ENCODE measurements at regions not wholly inside any gene's neighbourhood (a gene's known extent, or its start where the extent isn't known, plus 50 kb on each side); places are given as distances from the start of the nearest gene placed in this dataset.
"Not testable (repeated sequence)": the region's sequence is repeated elsewhere in the genome, so short reads cannot be mapped to it uniquely, and the experiment has no call there.

GRCh38 chr2:212912445-212913103 is 238.8 kb downstream of the IKZF2 start:
- DNase-seq: no peak

- no peak for DNase-seq
Observed at GRCh38 chr2:212911011-212911410, 240.4 kb downstream of the IKZF2 start.

GRCh38 chr2:212908682-212909435 is 242.6 kb downstream of the IKZF2 start:
- DNase-seq: no peak

- DNase-seq: no peak
Observed at GRCh38 chr2:212908031-212908430, 243.4 kb downstream of the IKZF2 start.

- DNase-seq: no peak
Observed at GRCh38 chr2:212906620-212907019, 244.8 kb downstream of the IKZF2 start.

GRCh38 chr2:212905640-212906201 is 245.7 kb downstream of the IKZF2 start:
- DNase-seq: no peak

- DNase-seq: no peak
Observed at GRCh38 chr2:212904646-212905045, 246.8 kb downstream of the IKZF2 start.

GRCh38 chr2:212903413-212903812 is 248.0 kb downstream of the IKZF2 start:
- no peak for DNase-seq

- no peak for DNase-seq
Observed at GRCh38 chr2:212902421-212902820, 249.0 kb downstream of the IKZF2 start.

GRCh38 chr2:212901604-212902275 is 249.7 kb downstream of the IKZF2 start:
- no peak for DNase-seq

- no peak for DNase-seq
Observed at GRCh38 chr2:212900715-212901114, 250.7 kb downstream of the IKZF2 start.

- DNase-seq: no peak
Observed at GRCh38 chr2:212898011-212898410, 253.4 kb downstream of the IKZF2 start.

GRCh38 chr2:212897296-212897695 is 254.1 kb downstream of the IKZF2 start:
- no peak for DNase-seq

GRCh38 chr2:212894026-212894425 is 257.4 kb downstream of the IKZF2 start:
- no peak for DNase-seq

- no peak for DNase-seq
Observed at GRCh38 chr2:212893216-212893615, 258.2 kb downstream of the IKZF2 start.

- no peak for DNase-seq
Observed at GRCh38 chr2:212892193-212892592, 259.2 kb downstream of the IKZF2 start.

- DNase-seq: no peak
Observed at GRCh38 chr2:212891580-212891979, 259.8 kb downstream of the IKZF2 start.

- DNase-seq: no peak
Observed at GRCh38 chr2:212882626-212883025, 268.8 kb downstream of the IKZF2 start.

- not testable (repeated sequence) for DNase-seq
Observed at GRCh38 chr2:212876556-212876955, 274.9 kb downstream of the IKZF2 start.

GRCh38 chr2:212875950-212876349 is 275.5 kb downstream of the IKZF2 start:
- DNase-seq: not testable (repeated sequence)

- no peak for DNase-seq
Observed at GRCh38 chr2:212873256-212873655, 278.2 kb downstream of the IKZF2 start.

GRCh38 chr2:212871597-212871996 is 279.8 kb downstream of the IKZF2 start:
- no peak for DNase-seq

- no peak for DNase-seq
Observed at GRCh38 chr2:212864186-212864585, 287.2 kb downstream of the IKZF2 start.

GRCh38 chr2:212863185-212863588 is 288.2 kb downstream of the IKZF2 start:
- peak; percentile 39 for DNase-seq
